Fibroblast of skin of left biceps (primary cell): ENCODE measurements at regions not wholly inside any gene's neighbourhood (a gene's known extent, or its start where the extent isn't known, plus 50 kb on each side); places are given as distances from the start of the nearest gene placed in this dataset.

ENCODE experiments used
- DNase-seq, 2 experiments: peaks; one replicate each; pipeline ENCODE4 v3.0.0-alpha.2; 2013; ENCODE audit warnings: low read depth in 2 of 2

DNA sequence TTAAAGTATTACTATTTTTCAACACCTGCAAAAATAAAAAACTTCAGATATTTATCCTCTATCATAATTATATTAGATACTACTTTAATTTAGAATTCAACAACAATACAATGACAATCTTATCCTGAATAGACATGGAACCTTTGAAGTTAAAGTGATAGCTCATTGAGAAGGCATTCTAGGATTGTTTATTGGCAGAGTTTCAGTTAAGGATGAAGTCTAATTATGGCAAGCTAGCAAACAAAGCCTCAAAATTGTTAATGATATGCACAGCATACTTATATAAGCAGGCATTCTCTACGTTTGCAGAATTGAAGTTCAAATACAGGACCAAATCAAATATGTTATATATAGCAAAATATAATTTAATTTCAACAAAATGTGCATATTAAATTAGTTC lies 91.2 kb upstream of the ABI3BP start:
- no peak for DNase-seq

DNA sequence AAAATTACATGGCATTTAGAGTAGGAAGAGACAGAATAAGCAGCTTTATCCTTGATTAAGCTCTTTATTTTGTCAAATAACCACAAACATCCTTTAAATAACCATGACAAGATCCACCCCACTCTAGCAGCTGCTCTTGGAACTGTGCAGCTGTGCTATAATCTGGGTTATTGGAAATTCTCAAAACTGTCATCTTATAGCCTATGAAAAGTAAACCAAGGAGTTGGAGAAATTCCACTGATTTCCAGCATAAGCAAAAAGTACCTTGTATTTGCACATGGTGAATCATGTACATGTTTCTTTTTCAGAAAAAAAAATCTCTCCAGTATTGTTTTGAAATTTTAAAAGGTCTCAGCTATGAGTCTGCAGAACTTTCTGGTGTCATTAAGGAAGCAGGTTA lies 88.8 kb upstream of the ABI3BP start:
- DNase-seq, result no peak

DNA sequence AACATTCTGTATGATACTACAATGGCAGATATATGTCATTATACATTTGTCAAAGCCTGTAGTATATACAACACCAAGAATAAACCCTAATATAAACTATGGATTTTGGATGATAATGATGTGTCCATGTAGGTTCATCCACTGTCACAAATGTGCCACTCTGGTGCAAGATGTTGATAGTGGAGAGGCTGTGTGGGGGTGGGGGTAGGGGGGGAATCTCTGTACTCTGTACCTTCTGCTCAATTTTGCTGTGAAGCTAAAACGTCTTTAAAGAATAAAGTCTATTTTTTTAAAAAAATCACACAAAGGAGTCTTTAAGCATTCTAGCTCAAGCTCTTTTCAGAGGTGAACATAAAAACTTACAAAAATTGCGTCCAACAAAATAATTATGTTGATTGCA lies 88.2 kb upstream of the ABI3BP start:
- no peak for DNase-seq

DNA sequence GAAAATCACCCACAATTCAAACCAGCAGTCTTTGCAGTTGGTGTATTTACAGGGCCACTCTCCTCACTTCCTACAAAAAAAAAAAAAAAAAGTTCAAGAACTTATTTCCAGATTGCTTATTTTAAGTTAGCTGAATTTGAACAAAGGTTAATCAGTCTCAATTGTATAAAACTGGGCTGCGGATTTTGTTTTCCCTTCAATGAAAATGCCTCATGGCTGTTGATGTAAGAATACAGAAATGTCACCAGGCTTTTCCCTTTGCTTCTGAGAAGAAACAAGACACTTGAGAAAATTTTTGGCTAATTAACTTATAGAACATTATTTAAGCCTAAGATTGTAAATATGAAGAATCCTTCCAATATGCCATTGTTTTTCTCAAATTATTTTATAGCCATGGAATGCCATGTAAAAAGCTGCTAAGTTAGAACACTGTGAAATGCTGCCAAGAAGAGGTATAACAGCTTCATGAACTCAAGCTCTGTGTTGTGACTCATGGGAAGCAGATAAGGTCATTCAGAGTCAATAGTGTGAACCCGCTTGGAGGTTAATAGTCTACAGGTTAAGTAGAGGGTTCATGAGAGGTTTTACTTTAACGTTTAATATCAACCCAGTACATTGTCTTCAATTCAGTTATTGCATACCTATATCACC lies 84.3 kb upstream of the ABI3BP start:
- no peak for DNase-seq

DNA sequence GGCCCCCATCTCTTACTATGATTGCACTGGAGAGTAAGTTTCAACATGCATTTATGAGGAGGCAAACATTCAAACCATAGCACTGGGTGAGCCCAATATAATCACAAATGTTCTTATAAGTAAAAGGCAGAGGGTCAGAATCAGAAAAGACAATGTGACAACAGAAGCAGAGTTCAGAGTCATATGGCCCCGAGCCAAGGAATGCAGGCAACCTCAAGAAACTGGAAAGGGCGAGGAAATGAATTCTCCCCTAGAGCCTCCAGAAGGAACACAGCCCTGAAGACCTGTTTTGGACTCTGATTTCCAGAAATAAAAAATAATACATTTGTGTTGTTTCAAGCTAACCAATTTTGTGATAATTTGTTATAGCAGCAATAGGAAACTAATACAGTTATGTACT lies 81.3 kb upstream of the ABI3BP start:
- no peak for DNase-seq

DNA sequence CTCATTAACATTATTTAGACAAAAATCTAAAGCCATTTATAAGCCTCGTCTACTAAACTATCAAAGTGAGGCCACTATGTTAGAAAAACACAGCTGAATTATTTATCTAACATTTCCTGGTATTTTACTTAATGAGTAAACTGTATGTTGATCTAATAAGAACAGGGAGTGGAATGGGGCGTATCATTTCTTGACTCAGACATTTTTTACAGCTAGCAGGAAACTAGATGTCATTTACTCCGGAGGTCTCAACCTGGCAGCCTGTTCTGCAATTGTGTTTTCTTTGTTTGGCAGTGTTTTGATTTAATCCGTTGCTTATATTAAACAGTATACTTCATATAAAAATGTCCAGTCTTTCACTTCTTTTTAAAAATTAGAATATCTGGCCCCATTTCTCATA lies 79.1 kb upstream of the ABI3BP start:
- no peak for DNase-seq

DNA sequence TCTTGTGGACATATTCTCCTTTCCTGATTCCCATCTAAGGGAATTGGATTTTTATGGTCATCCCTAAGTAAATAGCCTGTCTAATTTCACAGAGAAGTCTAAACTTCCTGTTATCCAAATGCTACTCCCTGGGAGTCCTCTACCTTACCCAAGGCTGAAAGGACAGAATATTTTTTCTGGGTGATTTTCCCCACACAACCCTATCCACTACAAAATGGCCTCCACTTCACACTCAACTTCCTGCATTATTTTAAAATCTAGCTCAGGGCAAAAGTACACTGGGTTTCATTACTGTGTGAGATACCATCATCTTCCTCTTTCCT lies 77.5 kb upstream of the ABI3BP start:
- DNase-seq, result no peak

DNA sequence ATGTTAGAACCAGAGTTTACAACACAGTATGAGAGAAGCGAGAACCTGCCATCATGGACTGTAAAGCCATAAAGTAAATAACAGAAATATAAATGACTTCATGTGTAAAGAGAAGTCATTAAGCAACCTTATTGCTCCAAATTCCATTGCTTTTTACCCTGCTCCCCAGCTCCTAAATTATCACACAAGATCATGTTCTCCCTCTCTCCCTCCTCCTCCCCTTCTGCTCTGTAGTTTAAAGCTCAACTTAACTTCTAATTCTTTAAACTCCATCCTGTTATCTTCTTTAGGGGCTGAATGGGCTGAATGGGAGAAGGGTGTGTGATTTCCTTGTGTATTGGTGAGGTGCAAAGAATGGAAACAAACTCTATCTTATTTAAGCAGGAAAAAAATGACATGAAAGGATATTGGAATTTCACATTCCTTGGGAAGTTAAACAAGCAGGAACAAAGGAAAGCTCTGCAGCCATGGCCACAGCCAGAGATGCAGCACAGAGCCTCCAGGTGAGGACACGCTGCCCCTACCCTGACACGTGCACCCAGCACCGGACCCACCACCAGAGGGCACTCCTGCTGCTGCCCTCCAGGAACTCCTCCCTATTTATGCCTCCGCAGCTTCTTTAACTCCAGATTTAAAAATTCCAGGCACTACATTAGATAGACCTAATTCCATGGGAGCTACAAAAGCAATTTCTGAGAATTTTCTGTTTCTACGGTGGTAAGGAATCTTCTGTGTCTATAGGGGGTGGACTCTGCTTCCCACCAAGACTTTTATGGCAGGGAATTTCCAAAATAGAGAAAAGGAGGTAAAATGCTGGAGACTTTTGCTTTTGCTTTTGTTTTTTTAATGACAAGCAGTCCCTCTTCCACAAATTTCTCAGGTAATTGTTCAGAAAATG lies 76.9 kb upstream of the ABI3BP start:
- DNase-seq, result no peak

DNA sequence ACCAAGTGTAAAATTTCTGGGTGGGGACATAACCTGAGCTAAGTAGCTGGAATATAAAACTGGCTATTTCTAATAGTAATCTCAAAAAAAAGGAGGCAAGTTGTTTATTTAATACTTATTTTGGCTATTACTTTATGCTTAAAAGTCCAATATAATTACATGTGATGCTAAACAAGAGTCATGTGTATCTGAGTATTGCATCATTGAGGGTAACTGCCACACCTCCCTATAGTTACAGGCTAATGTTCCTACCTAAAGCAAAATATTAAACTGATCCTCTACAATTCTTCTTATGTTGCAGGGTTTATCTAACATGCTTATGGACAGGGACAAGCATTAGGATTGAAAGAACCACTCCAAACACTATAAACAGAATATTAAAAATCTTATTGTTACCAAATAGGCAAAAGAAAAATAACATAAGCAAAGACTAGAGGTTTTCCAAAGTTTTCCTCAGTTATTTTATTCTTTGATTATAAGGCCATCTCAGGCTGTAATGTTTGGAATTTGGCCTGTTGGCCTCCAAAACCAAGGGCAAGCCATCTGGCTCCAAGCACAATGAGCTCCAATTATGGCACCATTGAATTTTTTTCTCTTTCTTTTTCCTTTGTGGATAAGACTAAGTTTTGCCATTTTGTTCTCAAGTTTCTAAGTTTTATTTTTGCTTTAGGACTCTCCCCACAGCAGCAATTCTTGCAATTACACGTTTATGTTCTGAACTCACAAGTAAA lies 75.8 kb upstream of the ABI3BP start:
- DNase-seq, result no peak

DNA sequence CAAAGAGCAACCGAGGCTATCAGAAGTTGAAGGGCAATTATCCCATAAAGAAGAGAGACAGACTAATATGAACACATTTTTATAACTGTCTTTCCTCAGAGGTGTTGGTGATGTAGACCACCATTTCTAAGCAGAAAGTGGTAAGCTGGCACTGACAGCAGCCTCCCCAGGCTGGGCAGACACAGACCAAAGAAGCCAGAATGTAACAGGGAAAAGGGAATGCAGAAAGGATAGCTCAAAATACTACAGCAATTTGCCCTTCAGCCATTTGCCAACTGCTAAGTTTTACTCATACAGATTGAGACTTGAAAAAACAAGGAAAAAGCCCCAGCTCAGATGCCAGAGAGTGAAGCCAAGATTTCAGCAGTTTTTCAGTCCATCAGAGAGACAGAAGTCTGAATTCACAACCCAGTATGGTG lies 73.5 kb upstream of the ABI3BP start:
- DNase-seq, result no peak

DNA sequence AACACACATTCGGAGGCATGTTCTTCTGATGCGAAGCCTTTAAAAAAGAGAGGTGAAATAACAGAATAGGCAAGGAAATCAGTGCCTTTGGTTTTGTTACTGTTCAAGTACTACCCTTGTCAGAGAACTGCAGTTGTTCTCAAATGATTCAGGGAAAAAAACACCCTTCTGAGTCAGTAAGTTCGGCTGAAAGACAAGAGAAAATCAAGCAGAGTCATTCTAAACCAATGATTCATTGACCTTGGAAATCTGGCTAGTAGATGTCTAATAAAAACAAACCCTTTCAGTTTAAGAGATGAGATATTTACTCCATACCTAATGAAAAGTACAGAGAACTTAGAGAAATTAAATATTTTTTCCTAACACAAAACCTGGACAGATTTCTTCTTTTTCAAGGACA lies 72.7 kb upstream of the ABI3BP start:
- peak; percentile 69 to 71 for DNase-seq

DNA sequence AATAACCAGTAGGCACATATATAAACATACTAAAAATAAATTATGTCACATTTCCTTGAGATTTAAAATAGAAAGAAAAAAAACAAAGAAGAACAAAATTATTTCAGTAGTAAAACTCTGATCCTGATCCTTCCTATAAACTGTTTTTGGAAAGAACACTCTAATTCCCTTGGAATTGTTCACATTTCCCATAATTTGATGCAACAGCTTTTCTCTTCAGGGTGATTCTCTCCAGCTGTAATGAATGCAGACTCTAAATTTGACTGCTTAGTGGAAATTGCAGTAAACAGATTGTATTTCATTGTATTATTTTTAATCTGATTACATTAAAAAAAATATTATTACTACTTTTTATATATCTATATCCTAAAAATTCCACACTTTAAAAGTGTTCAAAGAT lies 70.2 kb upstream of the ABI3BP start:
- DNase-seq, result no peak

DNA sequence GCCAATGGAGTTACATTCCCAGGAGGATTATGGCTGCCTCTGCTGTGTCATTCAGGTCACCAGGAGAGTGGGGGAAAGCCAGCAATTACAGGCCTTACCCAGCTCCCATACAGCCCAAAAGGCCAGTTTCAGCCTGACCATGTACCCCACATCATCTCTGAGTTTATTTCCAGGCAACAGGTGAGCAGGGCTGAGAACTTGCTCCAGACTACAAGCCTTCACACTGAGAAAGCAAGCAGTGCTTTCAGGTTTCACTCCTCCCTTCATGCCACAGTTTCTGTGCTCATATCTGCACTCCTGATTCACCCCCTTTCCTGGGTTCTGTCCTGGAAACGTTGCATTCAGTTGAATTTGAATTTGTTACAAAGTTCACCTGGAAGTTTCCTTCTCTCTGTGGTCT lies 68.1 kb upstream of the ABI3BP start:
- no peak for DNase-seq

DNA sequence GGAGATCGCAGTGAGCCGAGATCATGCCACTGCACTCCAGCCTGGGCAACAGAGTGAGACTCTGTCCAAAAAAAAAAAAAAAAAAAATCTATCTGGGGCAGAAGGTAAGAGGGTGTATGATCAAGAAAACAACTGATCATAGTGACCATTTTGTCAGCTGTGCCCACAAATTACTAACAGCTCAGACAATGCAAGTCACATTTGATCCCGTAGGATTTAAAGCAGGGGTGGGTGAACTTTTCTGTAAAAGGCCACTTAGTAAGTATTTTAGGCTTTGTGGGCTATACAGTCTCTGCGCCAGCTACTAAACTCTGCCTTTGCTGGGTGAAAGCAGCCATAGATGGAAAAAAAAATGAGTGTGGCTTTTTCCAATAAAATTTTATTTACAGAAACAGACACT lies 57.6 kb upstream of the ABI3BP start:
- no peak for DNase-seq

DNA sequence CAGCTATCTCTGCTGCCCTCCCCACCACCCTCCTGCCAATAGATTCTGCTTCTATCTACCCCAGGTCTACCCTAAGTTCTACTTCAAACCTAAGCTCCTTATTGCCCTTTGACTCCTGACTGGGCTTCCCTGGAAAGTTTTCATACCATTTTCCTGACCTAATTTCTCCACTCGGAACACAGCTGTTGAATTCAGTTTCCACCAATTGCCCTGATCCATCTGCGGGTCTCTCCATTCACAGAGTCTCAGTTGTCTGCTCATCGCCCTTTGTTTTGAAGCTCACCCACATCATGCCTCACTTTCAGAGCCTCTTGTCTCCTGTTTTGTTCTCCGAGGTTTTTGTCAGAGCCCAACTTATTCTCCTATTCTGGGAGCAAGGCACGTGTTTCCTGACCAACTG lies 56.8 kb upstream of the ABI3BP start:
- no peak for DNase-seq

DNA sequence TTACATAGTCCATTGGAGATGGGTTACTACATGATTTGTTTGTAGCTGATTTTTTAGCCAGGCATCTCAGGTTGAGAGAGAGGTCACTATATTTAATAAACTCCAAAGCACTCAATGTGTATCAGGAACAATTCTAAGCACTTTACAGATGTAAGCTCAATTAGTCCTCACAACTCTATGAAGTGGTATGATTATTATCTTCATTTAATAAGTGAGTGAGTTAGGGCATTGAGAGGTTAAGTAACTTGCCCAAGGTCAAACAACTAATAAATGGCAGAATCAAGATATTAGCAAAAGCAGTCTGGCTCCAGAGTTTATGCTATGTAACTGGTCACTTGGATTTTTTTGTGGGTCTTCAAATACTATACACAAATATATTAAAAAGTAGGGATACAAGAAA lies 56.3 kb upstream of the ABI3BP start:
- DNase-seq, result no peak

DNA sequence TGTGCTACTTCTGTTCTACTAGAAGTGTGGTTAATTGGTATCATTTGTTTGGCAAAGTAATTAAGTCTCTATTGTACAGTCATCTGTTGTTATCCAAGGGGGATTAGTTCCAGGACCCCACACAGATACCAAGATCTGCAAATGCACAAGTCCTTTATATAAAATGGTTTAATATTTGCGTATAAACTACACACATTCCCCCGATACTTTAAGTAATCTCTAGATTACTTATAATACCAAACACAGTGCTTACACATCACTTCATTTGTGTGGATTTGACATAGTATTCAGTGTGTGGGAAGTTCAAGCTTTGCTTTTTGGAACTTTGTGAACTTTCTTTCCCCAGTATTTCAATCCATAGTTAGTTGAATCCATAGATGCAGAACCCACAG lies 50.5 kb upstream of the ABI3BP start:
- DNase-seq, result no peak

DNA sequence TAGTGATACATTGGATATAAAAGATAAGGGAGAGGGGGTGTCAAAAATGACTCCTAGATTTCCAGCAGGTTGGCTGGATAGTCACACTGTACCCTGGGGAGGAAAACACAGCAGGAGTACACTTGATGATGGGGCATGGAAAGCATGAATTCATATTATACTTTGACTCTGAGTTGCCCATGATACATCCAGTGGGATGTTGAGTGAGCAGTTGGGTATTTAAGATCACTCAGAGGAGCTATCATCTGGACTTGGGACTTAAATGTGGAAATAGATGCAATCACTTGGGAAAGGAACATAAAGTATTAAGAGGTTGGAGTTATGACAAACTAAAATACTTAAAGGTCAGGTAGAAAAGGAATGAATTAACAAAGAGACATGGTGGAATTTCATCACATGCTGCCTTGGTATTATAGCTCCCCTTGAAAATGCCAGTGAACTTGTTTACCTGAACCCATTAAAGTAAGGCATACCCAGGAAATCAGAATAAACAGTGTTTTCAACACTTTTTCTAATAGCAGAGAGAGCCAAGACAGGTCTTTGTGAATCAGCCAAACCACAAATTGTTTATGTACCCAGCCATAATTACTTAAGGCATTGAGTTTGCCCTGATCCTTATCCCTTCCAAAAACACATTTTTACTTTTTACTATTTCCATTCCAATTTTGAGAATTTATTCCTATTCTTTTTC lies 49.9 kb upstream of the ABI3BP start:
- no peak for DNase-seq
